ENCODE measurements at regions not wholly inside any gene's neighbourhood (a gene's known extent, or its start where the extent isn't known, plus 50 kb on each side); places are given as distances from the start of the nearest gene placed in this dataset.

DNA sequence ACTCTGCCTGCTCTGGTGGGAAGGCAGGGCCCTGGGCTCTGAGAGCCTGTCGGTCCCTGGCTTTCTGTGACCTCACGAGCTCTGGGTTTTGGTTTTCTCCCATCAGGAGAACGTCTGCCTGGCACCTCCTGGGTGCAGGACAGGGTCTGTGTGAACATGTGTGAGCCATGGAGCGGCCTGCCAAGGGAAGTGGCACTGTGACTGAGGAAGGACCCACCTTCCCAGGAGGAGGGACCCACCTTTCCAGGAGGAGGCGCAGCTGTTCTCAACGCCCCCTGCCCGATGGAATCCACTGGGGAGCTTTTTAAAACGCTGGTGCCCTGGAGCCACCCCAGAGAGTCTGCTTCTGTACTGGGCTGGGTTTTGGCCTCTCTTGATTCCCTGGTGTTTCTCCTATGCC is 168.7 kb downstream of the GLI2 start:
- Histone ChIP-seq H3K9me3 (ENCODE audit: low read length) (no peaks in the 10 kb centered on the region), H3K4me3 (ENCODE audit: low read length) (peak overlapping the region; percentile 27), H4K20me1 (ENCODE audit: insufficient read depth) (no peaks in the 10 kb centered on the region), H3K9me2 (ENCODE audit: insufficient read depth, low read length) (no peaks in the 10 kb centered on the region), H3K9ac (ENCODE audit: low read length) (no peak overlapping the region), H3F3A (ENCODE audit: insufficient read depth, low read length, poor library complexity, severe bottlenecking) (no peaks in the 10 kb centered on the region), H3K36me3 (ENCODE audit: insufficient read depth, low read length) (no peaks in the 10 kb centered on the region), H3K27me3 (ENCODE audit: insufficient read depth, low read depth, low read length) (no peaks in the 10 kb centered on the region), H2AFZ (ENCODE audit: low read depth, low read length) (no peak overlapping the region), H3K27ac (ENCODE audit: low read length) (no peak overlapping the region), H3K79me2 (replicated peaks; ENCODE audit: insufficient read depth, low read length) (no peaks in the 10 kb centered on the region), H3K4me2 (ENCODE audit: low read length) (no peak overlapping the region)
- TF ChIP-seq, protein P1, sequence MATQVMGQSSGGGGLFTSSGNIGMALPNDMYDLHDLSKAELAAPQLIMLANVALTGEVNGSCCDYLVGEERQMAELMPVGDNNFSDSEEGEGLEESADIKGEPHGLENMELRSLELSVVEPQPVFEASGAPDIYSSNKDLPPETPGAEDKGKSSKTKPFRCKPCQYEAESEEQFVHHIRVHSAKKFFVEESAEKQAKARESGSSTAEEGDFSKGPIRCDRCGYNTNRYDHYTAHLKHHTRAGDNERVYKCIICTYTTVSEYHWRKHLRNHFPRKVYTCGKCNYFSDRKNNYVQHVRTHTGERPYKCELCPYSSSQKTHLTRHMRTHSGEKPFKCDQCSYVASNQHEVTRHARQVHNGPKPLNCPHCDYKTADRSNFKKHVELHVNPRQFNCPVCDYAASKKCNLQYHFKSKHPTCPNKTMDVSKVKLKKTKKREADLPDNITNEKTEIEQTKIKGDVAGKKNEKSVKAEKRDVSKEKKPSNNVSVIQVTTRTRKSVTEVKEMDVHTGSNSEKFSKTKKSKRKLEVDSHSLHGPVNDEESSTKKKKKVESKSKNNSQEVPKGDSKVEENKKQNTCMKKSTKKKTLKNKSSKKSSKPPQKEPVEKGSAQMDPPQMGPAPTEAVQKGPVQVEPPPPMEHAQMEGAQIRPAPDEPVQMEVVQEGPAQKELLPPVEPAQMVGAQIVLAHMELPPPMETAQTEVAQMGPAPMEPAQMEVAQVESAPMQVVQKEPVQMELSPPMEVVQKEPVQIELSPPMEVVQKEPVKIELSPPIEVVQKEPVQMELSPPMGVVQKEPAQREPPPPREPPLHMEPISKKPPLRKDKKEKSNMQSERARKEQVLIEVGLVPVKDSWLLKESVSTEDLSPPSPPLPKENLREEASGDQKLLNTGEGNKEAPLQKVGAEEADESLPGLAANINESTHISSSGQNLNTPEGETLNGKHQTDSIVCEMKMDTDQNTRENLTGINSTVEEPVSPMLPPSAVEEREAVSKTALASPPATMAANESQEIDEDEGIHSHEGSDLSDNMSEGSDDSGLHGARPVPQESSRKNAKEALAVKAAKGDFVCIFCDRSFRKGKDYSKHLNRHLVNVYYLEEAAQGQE (IDR thresholded peaks at IDR 0.05; ENCODE audit: borderline replicate concordance): no peak
- no peak for TF ChIP-seq TAF1 (IDR thresholded peaks at IDR 0.05; ENCODE audit: low read depth)
- TF ChIP-seq RAD21 (conservative IDR thresholded peaks at IDR 0.05): no peak
- no peak for TF ChIP-seq EZH2 (IDR thresholded peaks at IDR 0.05; ENCODE audit: borderline replicate concordance, insufficient read depth, low read length, poor library complexity, severe bottlenecking)
- no peak for TF ChIP-seq SMC3 (conservative IDR thresholded peaks at IDR 0.05; ENCODE audit: poor library complexity)
- TF ChIP-seq EP300 (conservative IDR thresholded peaks at IDR 0.05; ENCODE audit: poor library complexity, severe bottlenecking): no peak
- TF ChIP-seq MXI1 (conservative IDR thresholded peaks at IDR 0.05; ENCODE audit: poor library complexity, severe bottlenecking): no peak
- TF ChIP-seq, protein P2, sequence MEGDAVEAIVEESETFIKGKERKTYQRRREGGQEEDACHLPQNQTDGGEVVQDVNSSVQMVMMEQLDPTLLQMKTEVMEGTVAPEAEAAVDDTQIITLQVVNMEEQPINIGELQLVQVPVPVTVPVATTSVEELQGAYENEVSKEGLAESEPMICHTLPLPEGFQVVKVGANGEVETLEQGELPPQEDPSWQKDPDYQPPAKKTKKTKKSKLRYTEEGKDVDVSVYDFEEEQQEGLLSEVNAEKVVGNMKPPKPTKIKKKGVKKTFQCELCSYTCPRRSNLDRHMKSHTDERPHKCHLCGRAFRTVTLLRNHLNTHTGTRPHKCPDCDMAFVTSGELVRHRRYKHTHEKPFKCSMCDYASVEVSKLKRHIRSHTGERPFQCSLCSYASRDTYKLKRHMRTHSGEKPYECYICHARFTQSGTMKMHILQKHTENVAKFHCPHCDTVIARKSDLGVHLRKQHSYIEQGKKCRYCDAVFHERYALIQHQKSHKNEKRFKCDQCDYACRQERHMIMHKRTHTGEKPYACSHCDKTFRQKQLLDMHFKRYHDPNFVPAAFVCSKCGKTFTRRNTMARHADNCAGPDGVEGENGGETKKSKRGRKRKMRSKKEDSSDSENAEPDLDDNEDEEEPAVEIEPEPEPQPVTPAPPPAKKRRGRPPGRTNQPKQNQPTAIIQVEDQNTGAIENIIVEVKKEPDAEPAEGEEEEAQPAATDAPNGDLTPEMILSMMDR (IDR thresholded peaks at IDR 0.05; ENCODE audit: poor library complexity, severe bottlenecking): no peak
- no peak for TF ChIP-seq POLR2AphosphoS5 (IDR thresholded peaks at IDR 0.05)

DNA sequence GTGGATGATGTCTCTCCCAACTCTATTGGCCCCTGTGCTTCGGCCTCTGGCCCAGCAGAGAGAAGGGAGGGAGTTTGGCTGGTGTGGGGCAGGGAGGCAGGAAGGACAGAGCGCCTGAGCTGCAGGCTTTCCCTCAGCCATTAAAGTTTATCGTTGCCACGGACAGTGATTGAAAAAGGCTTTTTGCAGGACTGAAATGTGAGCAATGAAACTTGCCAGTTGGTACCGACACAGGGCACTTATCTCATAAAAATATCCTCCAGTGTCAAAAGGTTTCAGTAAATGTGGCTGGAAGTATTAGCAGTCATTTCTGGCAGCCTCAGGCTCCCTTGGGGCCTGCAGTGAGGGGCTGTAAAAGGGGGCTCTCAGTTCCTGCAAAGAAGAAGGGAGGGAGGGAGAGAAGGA is 169.2 kb downstream of the GLI2 start:
- no peaks in the 10 kb centered on the region for H3K79me2 ChIP-seq (replicated peaks; ENCODE audit: insufficient read depth, low read length)
- no peak overlapping the region for H3K27ac ChIP-seq (ENCODE audit: low read length)
- H3K4me3 ChIP-seq (ENCODE audit: low read length): peak overlapping the region; percentile 27
- no peaks in the 10 kb centered on the region for H3K27me3 ChIP-seq (ENCODE audit: insufficient read depth, low read depth, low read length)
- H3K9me3 ChIP-seq (ENCODE audit: low read length): no peaks in the 10 kb centered on the region
- H3K9me2 ChIP-seq (ENCODE audit: insufficient read depth, low read length): no peaks in the 10 kb centered on the region
- H4K20me1 ChIP-seq (ENCODE audit: insufficient read depth): no peaks in the 10 kb centered on the region
- no peaks in the 10 kb centered on the region for H3K36me3 ChIP-seq (ENCODE audit: insufficient read depth, low read length)
- H2AFZ ChIP-seq (ENCODE audit: low read depth, low read length): no peak overlapping the region
- H3F3A ChIP-seq (ENCODE audit: insufficient read depth, low read length, poor library complexity, severe bottlenecking): no peaks in the 10 kb centered on the region
- TF ChIP-seq SMC3 (conservative IDR thresholded peaks at IDR 0.05; ENCODE audit: poor library complexity) (no peak), TAF1 (IDR thresholded peaks at IDR 0.05; ENCODE audit: low read depth) (no peak), EZH2 (IDR thresholded peaks at IDR 0.05; ENCODE audit: borderline replicate concordance, insufficient read depth, low read length, poor library complexity, severe bottlenecking) (no peak), MXI1 (conservative IDR thresholded peaks at IDR 0.05; ENCODE audit: poor library complexity, severe bottlenecking) (no peak), EP300 (conservative IDR thresholded peaks at IDR 0.05; ENCODE audit: poor library complexity, severe bottlenecking) (peak; percentile 46), RAD21 (conservative IDR thresholded peaks at IDR 0.05) (no peak), POLR2AphosphoS5 (IDR thresholded peaks at IDR 0.05) (peak; percentile 40)
- TF ChIP-seq, protein P2 (IDR thresholded peaks at IDR 0.05; ENCODE audit: poor library complexity, severe bottlenecking): no peak
- TF ChIP-seq, protein P1 (IDR thresholded peaks at IDR 0.05; ENCODE audit: borderline replicate concordance): no peak
- no peak overlapping the region for H3K4me2 ChIP-seq (ENCODE audit: low read length)
- H3K9ac ChIP-seq (ENCODE audit: low read length): no peak overlapping the region

Measured in neural cell (in vitro differentiated cells).